DMS53 treated with DMSO at 0.1 percent for 48 hours (cell line): ENCODE measurements at regions not wholly inside any gene's neighbourhood (a gene's known extent, or its start where the extent isn't known, plus 50 kb on each side); places are given as distances from the start of the nearest gene placed in this dataset.

Experiments
- DNase-seq: peaks from one replicate; lab custom pipeline; 2025; ENCODE audit not compliant: unreplicated experiment; lab: John Stamatoyannopoulos, UW

- no peak for DNase-seq
Observed at GRCh38 chr2:81545626-81546025, 1241.1 kb upstream of the LRRTM1 start.

- peak; percentile 51 for DNase-seq
Observed at GRCh38 chr2:81542119-81542518, 1237.6 kb upstream of the LRRTM1 start.

GRCh38 chr2:81529944-81530343 lies 1225.4 kb upstream of the LRRTM1 start:
- no peak for DNase-seq

- DNase-seq, result no peak
Observed at GRCh38 chr2:81528852-81529480, 1224.4 kb upstream of the LRRTM1 start.

- no peak for DNase-seq
Observed at GRCh38 chr2:81523344-81523743, 1218.8 kb upstream of the LRRTM1 start.

GRCh38 chr2:81513328-81513727 lies 1208.8 kb upstream of the LRRTM1 start:
- DNase-seq, result no peak

GRCh38 chr2:81505586-81505985 lies 1201.0 kb upstream of the LRRTM1 start:
- DNase-seq, result no peak

GRCh38 chr2:81495556-81495955 lies 1191.0 kb upstream of the LRRTM1 start:
- peak; percentile 76 for DNase-seq

GRCh38 chr2:81483254-81483653 lies 1178.7 kb upstream of the LRRTM1 start:
- no peak for DNase-seq

- peak; percentile 80 for DNase-seq
Observed at GRCh38 chr2:81481994-81482368, 1177.4 kb upstream of the LRRTM1 start.

GRCh38 chr2:81481242-81481993 lies 1176.9 kb upstream of the LRRTM1 start:
- DNase-seq, result peak; percentile 96

GRCh38 chr2:81467096-81467495 lies 1162.5 kb upstream of the LRRTM1 start:
- no peak for DNase-seq

- DNase-seq, result no peak
Observed at GRCh38 chr2:81462420-81462819, 1157.9 kb upstream of the LRRTM1 start.

- peak; percentile 43 for DNase-seq
Observed at GRCh38 chr2:81445176-81445575, 1140.6 kb upstream of the LRRTM1 start.

- DNase-seq, result no peak
Observed at GRCh38 chr2:81437456-81438000, 1133.0 kb upstream of the LRRTM1 start.

- DNase-seq, result no peak
Observed at GRCh38 chr2:81436256-81436655, 1131.7 kb upstream of the LRRTM1 start.

GRCh38 chr2:81412681-81413080 lies 1108.1 kb upstream of the LRRTM1 start:
- DNase-seq, result no peak

- no peak for DNase-seq
Observed at GRCh38 chr2:81403508-81403907, 1099.0 kb upstream of the LRRTM1 start.

GRCh38 chr2:81396417-81397019 lies 1092.0 kb upstream of the LRRTM1 start:
- no peak for DNase-seq

GRCh38 chr2:81395746-81396145 lies 1091.2 kb upstream of the LRRTM1 start:
- no peak for DNase-seq

- no peak for DNase-seq
Observed at GRCh38 chr2:81389203-81389602, 1084.7 kb upstream of the LRRTM1 start.

GRCh38 chr2:81363800-81364199 lies 1059.2 kb upstream of the LRRTM1 start:
- no peak for DNase-seq
